Activated CD4-positive, alpha-beta T cell treated with anti-CD3 and anti-CD28 coated beads for 24 hours (primary cell): ENCODE measurements at regions not wholly inside any gene's neighbourhood (a gene's known extent, or its start where the extent isn't known, plus 50 kb on each side); places are given as distances from the start of the nearest gene placed in this dataset.

Experiments used
- DNase-seq, 2 donors: peaks; one replicate each; pipeline ENCODE4 v3.0.0-alpha.2; 2020; ENCODE audit warnings: low read depth in 2 of 2

GRCh38 chr3:127349501-127350171, 61.8 kb upstream of the PRR20G start:
- DNase-seq, result no peak

GRCh38 chr3:127342735-127343134, 54.9 kb upstream of the PRR20G start:
- DNase-seq, result no peak

GRCh38 chr3:127339928-127340861, 52.3 kb upstream of the PRR20G start:
- no peak for DNase-seq

GRCh38 chr3:127339016-127339415, 51.2 kb upstream of the PRR20G start:
- DNase-seq, result no peak

GRCh38 chr3:127337911-127338531, 50.2 kb upstream of the PRR20G start:
- no peak for DNase-seq
